IPS-18c (cell line): ENCODE measurements at regions not wholly inside any gene's neighbourhood (a gene's known extent, or its start where the extent isn't known, plus 50 kb on each side); places are given as distances from the start of the nearest gene placed in this dataset.

ENCODE experiments used
- H3K4me3 ChIP-seq: 2 replicates; pipeline ENCODE4 v1.7.0; 2013; ENCODE audit warnings: low read depth, mild to moderate bottlenecking, low read length, moderate library complexity; ENCODE audit not compliant: insufficient read depth
- H3K9me3 ChIP-seq: one replicate; pipeline ENCODE4 v1.6.1; 2013; ENCODE audit warnings: mild to moderate bottlenecking, low read length, moderate library complexity; ENCODE audit not compliant: control insufficient read depth, insufficient read depth

GRCh38 chr3:11089931-11090330 is 64.4 kb upstream of the HRH1 start:
- no peak overlapping the region for H3K4me3 ChIP-seq

DNA sequence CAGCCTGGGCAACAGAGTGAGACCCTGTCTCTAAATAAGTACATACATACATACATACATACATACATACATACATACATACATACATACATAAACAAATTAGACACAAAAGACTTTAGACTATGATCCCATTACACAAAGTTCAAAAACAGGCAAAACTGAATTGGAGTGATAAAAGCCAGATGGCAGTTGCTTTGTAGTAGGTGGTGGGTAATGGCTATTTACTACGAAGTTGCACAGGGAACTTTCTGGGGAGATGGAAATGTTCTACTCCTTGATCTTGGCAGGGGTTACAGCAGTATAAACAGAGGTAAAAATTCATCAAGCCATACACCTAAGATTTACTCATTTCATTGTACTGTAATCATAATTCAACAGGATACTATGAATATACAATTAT is 63.7 kb upstream of the HRH1 start:
- H3K9me3 ChIP-seq, result peaks cover 8% of the 10 kb centered on the region
- no peak overlapping the region for H3K4me3 ChIP-seq

More at GRCh38 chr3:11089931-11090330, 64.4 kb upstream of the HRH1 start:
- H3K9me3 ChIP-seq, result peaks cover 8% of the 10 kb centered on the region

DNA sequence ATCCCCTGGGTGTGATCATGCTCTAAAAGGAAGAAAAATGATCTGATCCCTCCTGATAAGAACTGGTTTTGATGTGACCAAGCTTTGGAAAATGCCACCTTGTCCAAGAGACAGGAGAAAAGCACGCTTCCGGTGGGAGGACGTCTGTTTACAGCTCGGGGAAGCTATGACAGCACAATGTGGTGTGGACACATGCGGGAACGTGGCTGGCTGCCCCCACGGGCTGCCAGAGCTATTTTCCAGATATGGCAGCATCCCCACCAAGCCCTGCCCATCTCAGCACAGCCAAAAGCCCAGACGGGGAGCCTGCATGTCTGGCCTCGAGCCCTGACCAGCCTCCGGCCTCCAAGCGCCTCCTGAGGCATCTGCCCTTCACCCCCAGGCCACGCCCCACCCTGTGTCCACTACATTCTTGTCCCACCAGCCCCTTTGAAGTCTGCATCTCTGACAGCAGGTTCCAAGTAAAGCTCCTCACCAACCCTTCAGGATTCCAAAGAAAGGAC is 63.2 kb upstream of the HRH1 start:
- Histone ChIP-seq H3K4me3 (no peak overlapping the region), H3K9me3 (peaks cover 8% of the 10 kb centered on the region)

DNA sequence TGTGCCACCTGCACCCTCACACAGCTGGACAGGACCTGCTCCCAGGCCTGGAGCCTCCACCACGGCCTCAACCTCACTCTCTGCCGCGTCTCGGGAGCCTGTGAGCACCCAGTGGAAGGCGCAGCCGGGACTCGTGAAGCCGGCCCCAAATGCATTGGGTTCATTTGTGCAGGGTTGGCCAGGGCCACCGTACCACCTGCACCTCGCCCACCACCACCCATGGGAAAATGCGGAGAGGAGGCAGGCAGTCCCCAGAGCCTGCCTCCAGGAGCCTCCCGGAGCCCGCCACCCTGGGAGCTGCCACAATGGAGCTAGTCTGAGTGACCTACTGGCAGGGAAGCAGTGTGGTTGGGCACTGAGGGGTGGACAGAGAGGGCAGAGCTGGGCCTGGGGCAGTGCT is 62.5 kb upstream of the HRH1 start:
- peaks cover 8% of the 10 kb centered on the region for H3K9me3 ChIP-seq
- H3K4me3 ChIP-seq, result no peak overlapping the region

DNA sequence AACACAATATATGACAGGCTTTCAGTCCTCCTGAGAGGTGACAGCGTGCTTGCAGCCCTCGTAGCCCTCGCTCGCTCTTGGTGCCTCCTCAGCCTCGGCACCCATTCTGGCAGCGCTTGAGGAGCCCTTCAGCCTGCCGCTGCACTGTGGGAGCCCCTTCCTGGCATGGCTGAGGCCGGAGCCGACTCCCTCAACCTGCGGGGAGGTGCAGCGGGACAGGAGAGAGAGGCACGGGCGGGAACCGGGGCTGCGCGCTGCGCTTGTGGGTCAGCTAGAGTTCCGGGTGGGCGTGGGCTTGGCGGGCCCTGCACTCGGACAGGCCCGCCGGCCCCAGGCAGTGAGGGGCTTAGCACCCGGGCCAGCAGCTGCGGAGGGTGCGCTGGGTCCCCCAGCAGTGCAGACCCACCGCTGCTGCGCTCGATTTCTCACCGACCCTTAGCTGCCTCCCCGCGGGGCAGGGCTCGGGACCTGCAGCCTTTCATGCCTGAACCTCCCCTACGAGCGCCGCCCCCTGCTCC is 60.4 kb upstream of the HRH1 start:
- H3K4me3 ChIP-seq, result no peak overlapping the region
- peaks cover 8% of the 10 kb centered on the region for H3K9me3 ChIP-seq

GRCh38 chr3:11095932-11096265 is 58.4 kb upstream of the HRH1 start:
- no peak overlapping the region for H3K4me3 ChIP-seq

DNA sequence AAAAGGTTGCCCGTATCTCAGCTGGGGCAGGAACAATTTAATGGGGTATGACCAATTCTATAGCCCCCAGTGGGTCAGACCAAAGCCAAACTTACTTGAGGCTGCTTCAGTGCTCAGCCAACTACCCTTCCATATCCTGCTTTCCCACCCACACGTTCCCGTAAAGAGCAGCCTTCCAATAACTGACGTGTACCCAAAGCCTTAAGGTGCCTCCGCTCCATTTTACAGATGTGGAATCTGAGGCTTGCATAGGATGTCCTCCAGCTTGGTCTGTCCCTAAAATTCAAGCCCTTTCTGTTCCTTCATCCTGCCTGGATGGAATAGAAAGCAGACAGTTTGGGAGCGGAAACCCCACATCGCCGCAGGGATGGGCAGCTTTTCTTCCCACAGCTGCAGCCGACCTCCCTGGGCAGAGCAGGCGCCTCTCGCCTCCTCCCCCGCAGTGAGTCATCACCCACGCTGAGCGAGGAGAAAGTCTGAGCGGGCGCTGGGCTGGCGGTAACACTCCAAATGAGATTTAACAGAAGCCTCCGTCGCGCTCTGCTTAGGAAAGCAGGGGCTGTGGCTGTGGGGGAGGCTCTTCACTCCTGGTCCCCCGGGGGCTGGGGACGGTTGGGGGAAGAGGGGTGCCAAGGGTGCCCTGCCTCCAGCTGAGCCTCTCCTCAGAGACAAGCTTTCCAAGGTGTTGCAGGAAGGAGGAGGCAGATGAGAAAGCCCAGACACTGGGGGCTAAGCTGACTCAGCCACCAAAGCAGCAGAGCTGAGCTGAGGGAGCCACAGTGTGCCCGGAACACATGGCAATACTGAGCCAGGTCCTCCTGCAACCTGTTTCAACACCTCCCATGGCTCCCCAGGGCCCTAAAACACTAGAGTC is 57.8 kb upstream of the HRH1 start:
- peak overlapping the region; percentile 40 for H3K4me3 ChIP-seq

More at GRCh38 chr3:11095932-11096265, 58.4 kb upstream of the HRH1 start:
- peaks cover 10% of the 10 kb centered on the region for H3K9me3 ChIP-seq

DNA sequence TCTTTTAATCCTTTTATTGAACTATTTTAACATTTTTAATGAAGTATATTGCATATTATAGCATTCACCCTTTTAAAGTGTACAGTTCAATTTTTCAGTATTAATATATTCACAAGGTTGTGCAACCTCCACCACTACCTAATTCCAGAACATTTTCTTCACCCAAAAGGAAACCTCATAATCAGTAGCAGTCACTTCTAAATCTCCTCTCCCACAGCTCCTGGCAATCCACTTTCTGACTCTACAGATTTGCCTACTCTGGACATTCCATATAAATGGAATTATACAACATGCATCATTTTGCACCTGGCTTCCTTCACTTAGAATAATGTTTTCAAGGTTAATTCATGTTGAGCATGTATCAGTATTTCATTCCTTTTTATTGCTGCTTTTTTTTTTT is 55.0 kb upstream of the HRH1 start:
- Histone ChIP-seq H3K9me3 (peaks cover 4% of the 10 kb centered on the region), H3K4me3 (no peak overlapping the region)

More for the DNA sequence above, 57.8 kb upstream of the HRH1 start:
- peaks cover 10% of the 10 kb centered on the region for H3K9me3 ChIP-seq
